OCI-LY1 (cell line): ENCODE measurements at regions not wholly inside any gene's neighbourhood (a gene's known extent, or its start where the extent isn't known, plus 50 kb on each side); places are given as distances from the start of the nearest gene placed in this dataset.

Source experiments
- EZH2 ChIP-seq: fragments of 200-600 bp; sonication (generic), shearing (Covaris generic); IDR thresholded peaks from 2 replicates; pipeline ENCODE4 v1.8.0; 2017; ENCODE audit warnings: borderline replicate concordance, mixed run types, mild to moderate bottlenecking, antibody characterized with exemption, low read length, moderate library complexity, mixed read lengths
- TF ChIP-seq, protein P1 (sequence below): fragments of 200-600 bp; sonication (generic), shearing (Covaris generic); IDR thresholded peaks from 2 replicates; pipeline ENCODE4 v1.5.1; 2017; ENCODE audit warnings: mild to moderate bottlenecking, antibody characterized with exemption, low read length, moderate library complexity, mixed read lengths

GRCh38 chr3:26104851-26105251 is 315.0 kb downstream of the OXSM start:
- TF ChIP-seq, protein P1, sequence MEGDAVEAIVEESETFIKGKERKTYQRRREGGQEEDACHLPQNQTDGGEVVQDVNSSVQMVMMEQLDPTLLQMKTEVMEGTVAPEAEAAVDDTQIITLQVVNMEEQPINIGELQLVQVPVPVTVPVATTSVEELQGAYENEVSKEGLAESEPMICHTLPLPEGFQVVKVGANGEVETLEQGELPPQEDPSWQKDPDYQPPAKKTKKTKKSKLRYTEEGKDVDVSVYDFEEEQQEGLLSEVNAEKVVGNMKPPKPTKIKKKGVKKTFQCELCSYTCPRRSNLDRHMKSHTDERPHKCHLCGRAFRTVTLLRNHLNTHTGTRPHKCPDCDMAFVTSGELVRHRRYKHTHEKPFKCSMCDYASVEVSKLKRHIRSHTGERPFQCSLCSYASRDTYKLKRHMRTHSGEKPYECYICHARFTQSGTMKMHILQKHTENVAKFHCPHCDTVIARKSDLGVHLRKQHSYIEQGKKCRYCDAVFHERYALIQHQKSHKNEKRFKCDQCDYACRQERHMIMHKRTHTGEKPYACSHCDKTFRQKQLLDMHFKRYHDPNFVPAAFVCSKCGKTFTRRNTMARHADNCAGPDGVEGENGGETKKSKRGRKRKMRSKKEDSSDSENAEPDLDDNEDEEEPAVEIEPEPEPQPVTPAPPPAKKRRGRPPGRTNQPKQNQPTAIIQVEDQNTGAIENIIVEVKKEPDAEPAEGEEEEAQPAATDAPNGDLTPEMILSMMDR: no peak
- no peak for TF ChIP-seq EZH2
